SHP77 treated with DMSO at 0.1 percent for 48 hours (cell line): ENCODE measurements at regions not wholly inside any gene's neighbourhood (a gene's known extent, or its start where the extent isn't known, plus 50 kb on each side); places are given as distances from the start of the nearest gene placed in this dataset.

ENCODE experiments used
- DNase-seq: peaks from one replicate; lab custom pipeline; 2025; lab: John Stamatoyannopoulos, UW

- no peak for DNase-seq
Measured at GRCh38 chr18:76570856-76571255, 75.8 kb upstream of the ZNF516 start.

DNA sequence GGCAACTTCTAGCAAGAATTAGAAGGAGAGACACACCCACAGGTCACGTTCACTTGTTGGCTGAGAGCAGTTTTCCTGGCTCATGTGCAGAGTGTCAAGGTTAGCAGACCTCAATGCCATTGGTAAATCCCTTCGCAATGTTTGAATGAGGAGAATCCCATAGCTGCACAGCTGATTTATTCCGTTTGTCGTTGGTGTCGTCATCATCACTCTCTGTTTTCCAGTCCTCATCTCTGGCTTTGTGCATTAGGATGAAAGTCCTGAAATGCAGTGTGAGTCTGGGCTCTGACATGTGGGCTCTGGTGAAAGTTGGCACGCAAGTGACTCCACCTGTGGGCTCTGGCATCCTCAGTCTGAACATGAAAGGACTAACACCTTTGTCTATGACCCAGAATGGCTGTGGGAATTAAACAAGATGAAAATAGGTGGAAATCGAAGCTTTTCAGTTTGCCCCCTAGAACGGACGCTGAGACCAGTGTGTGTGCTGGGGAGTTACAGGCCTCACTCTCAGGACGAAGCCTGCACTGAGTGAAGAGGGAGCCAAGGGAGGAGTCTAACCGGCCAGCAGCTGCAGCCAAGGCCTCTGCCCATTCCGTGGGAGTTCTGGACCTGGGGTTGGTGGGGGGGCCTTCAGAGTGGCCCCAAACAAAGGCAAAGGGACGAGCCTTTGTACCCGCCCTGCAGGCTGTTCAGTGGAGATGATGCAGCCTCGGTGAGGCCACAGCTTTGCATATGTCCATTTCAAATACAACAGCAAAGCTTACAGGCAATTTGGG is 74.8 kb upstream of the ZNF516 start:
- no peak for DNase-seq

GRCh38 chr18:76568731-76569130 is 73.7 kb upstream of the ZNF516 start:
- no peak for DNase-seq

DNA sequence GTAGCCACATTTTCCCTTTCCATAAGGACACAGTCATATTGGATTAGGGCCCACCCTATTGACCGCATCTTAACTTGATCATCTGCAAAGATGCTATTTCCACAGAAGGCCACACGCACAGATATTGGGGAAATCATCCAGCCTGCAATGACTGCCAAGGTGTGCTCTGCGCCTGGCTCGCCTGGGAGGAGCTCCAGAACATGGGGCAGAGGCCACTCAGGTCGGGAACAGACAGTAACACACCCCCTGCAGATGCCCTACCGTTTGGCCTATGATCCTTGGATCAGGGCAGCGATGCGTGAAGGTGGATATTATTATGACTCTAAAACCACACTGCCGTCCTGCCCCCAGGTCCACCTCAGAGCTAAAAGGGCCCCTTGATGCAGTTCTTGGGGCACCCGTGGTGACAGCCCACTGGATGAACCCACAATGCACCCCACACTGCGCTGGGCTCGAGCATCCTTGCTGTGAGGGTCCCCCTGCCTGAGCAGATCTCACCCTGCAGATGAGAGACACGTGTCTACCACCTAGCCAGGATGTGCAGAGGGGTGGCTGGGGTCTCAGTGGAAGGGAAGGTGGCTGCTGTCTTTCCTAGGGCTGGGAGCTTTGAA is 72.9 kb upstream of the ZNF516 start:
- DNase-seq = no peak

GRCh38 chr18:76566987-76567386 is 71.9 kb upstream of the ZNF516 start:
- DNase-seq = no peak

DNA sequence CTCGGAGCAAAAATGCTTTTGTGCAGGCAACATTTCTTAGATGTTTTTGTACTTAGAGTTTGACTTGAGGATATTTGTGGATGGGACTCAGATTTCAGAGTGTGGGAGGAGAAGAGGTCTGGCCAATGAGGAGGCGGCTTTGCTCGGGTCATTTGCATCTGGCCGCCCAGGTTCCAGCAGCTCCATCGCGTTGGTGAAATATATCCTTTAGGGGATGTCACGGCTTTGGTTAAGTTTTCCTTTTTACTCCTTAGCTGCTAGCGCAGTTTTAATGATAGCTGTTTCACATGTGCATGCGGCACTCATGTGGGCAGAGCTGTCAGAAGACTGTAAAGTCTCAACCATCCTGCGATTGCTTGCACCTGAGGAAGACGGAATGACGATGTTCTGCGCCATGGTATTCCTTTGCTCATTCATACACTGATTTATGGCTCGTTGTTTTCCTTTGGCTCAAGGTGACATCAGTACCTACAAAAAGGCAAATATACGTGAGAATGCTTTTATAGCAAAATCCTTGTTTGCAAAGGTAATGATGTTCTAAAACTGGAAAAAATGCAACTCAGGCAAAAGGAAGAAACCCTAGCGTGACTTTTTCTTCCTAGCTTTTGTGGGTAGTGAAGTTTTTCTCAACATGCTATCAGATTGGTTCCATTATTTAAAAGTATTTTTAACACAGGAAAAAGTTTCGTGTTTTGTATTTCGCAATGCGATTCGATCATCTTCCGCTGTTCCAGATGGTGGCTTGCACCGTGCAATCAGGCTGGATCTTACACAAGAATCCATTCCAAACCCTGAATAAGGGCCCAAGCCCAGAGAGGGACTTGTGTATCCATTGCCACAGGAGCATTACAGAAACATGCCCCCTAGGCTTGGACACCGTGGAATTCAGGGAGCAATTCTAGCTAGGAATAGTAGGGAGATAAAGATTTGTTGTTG is 70.5 kb upstream of the ZNF516 start:
- peak; percentile 27 for DNase-seq

DNA sequence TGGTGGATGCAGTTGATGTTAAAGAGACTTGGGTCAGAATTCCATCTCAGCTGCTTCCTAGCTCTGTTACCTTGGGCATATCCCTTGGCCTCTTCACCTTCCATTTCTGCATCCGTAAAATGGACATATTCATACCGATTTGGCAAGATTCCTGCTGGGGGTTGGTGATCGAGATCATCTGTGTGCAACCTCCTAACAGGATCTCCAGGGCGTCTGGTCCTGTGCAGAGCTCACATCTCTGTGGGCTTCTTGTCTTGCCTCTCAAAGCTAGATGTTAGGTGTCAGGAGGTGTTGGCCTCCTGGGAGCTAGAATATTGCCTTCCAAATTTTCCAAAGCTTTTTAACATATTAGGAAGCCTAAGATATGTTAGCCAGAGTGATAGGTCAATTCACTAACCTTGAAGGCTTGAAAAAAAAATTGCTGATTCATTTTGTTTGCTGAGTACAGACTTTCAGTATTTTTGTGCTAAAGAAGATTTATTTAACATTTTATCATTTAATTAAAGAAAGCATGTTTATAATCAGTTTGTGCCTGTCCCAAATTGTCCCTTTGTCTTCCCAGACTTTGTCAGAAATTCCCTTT is 69.7 kb upstream of the ZNF516 start:
- DNase-seq = no peak

DNA sequence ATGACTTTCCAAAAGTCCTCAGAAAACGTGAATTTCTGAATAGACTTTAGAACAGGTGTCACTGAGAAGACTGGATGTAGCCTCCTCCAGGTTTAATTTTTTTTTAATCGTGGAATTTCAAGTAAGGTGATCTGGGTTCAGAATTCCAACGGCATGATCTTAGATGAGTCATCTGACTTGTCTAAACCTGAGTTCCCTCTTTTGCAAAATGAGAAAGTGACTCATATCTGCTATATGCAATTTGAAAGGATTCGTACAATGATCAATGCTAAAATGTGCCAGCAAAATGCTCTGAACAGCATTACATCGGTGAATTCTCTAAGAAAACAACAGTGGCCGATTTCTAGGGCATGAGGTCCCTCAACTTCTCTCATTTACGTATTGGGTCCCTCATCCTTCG is 69.1 kb upstream of the ZNF516 start:
- DNase-seq = no peak

DNA sequence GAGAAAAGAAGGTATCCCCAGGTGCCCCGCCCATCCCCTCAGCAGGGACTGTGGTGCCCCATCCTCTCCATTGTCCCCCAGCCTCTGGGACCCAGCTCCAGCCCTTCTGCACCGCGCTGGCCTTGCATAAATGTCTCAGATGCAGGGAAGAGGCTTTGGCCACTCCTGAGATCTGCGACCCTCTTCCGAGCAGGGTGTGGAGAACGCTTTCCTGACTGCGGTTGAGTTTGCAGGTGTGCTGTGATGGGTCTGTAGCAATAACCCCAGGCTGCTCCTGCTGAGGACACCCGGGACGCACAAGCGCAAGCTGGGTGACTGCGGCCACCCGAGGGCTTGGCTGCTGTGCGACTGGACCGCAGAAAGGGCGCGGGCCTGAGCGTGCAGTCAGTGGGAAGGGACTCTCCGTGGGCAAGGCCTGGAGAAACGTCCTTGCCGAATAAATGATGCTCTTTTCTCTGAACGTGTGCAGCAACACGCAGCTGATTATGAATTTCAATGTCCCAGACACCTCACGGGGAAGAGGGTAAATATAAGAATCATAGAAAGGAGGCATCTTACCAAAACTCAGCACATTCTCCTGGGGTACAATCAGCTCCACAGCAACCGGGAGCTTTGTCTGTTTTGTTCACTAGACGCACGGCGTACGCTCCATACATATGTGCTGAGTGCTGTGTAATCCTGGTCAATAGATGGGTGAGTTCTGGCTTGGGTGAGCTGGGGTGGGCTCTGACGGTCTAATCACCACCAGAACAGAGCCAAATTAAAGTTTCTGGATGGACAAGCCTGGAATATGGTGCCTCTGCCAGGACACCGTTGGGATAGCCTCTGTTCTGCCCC is 67.5 kb upstream of the ZNF516 start:
- DNase-seq = no peak

GRCh38 chr18:76558881-76559667 is 64.0 kb upstream of the ZNF516 start:
- no peak for DNase-seq

GRCh38 chr18:76557026-76557575 is 62.1 kb upstream of the ZNF516 start:
- DNase-seq = no peak

- DNase-seq = no peak
Measured at GRCh38 chr18:76554547-76555222, 59.6 kb upstream of the ZNF516 start.

GRCh38 chr18:76553715-76554546 is 58.9 kb upstream of the ZNF516 start:
- DNase-seq = no peak

DNA sequence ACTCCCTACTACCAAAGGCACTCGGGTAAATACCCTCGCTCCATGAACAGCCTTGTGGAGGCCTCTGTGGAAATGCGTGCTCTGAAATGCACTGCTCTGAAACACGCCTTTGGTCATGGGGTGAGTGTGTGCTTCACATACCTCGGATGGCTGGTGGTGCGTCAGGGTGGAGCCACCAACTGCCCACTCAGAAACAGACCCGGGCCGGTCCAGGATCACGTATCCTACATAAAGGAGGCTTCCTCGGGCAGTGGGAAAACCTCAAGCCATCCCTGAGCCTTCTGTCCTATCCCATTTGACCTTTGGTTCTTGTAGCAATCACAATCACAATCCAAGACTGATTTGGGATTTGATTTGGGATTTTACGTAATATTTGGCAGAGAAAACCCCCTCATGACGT is 53.5 kb upstream of the ZNF516 start:
- DNase-seq = no peak

DNA sequence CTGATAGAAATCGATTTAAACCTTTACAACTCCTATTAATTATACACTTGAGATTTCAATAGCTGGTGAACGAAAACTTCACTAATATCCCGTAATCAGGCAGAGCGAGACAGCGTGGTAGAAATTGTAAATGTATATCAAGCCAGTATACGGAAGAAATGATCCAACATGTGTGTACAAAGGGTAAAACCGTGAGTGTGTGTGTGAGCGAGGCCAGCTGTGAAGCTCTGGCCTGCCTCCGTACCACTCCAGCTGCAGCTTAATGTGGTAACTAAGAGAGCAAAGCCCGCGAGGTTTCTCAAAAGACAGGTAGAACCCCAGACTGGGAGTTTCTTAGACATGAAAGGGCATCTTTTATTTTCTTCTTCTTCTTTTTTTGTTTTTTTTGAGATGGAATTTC is 52.3 kb upstream of the ZNF516 start:
- no peak for DNase-seq

- DNase-seq = no peak
Measured at GRCh38 chr18:76546436-76546835, 51.4 kb upstream of the ZNF516 start.

- no peak for DNase-seq
Measured at GRCh38 chr18:76546088-76546435, 51.0 kb upstream of the ZNF516 start.

- DNase-seq = no peak
Measured at GRCh38 chr18:76545433-76546087, 50.5 kb upstream of the ZNF516 start.
